Body of pancreas (tissue), 4 donors: ENCODE measurements at regions not wholly inside any gene's neighbourhood (a gene's known extent, or its start where the extent isn't known, plus 50 kb on each side); places are given as distances from the start of the nearest gene placed in this dataset.

ENCODE experiments used
- CTCF ChIP-seq, 7 experiments: fragments of 450-650 bp in 4 of 7; fragments of 200-600 bp in 3 of 7; sonication (generic) in 3 of 7; IDR thresholded peaks; one replicate each; pipeline ENCODE4 v1.5.1; 2016 to 2019; ENCODE audit warnings: antibody characterized with exemption in 7 of 7
- POLR2A ChIP-seq, 3 donors: fragments of 450-650 bp; IDR thresholded peaks; one replicate each; pipeline ENCODE4 v1.6.1; 2016; ENCODE audit warnings: antibody characterized with exemption in 3 of 3, mild to moderate bottlenecking in 2 of 3

- TF ChIP-seq CTCF (IDR thresholded peaks at IDR 0.05) = peak; percentile 96 to 99 (median 98)
- TF ChIP-seq POLR2A (IDR thresholded peaks at IDR 0.05) = no peak
Measured at GRCh38 chr2:9142551-9143263, 63.9 kb upstream of the ASAP2 start.
